ENCODE measurements at regions not wholly inside any gene's neighbourhood (a gene's known extent, or its start where the extent isn't known, plus 50 kb on each side); places are given as distances from the start of the nearest gene placed in this dataset.

- DNase-seq = no peak
These were observed 52.8 kb downstream of the SOX2 start for GRCh38 chr3:181764544-181764943.

- DNase-seq = no peak
These were observed 58.6 kb downstream of the SOX2 start for GRCh38 chr3:181770296-181770695.

GRCh38 chr3:181771120-181771519 is 59.4 kb downstream of the SOX2 start:
- no peak for DNase-seq

- DNase-seq = no peak
These were observed 60.4 kb downstream of the SOX2 start for GRCh38 chr3:181772166-181772565.

- DNase-seq = no peak
These were observed 62.2 kb downstream of the SOX2 start for GRCh38 chr3:181773921-181774320.

- DNase-seq = no peak
These were observed 70.7 kb downstream of the SOX2 start for GRCh38 chr3:181782306-181782954.

GRCh38 chr3:181790561-181790960 is 78.8 kb downstream of the SOX2 start:
- DNase-seq = no peak

- no peak for DNase-seq
These were observed 79.6 kb downstream of the SOX2 start for GRCh38 chr3:181791056-181791955.

GRCh38 chr3:181793006-181793405 is 81.3 kb downstream of the SOX2 start:
- DNase-seq = no peak

GRCh38 chr3:181794011-181794790 is 82.5 kb downstream of the SOX2 start:
- DNase-seq = no peak

- DNase-seq = no peak
These were observed 84.9 kb downstream of the SOX2 start for GRCh38 chr3:181796641-181797040.

GRCh38 chr3:181797431-181797830 is 85.7 kb downstream of the SOX2 start:
- no peak for DNase-seq

GRCh38 chr3:181805703-181806102 is 94.0 kb downstream of the SOX2 start:
- DNase-seq = no peak

GRCh38 chr3:181808053-181808452 is 96.3 kb downstream of the SOX2 start:
- no peak for DNase-seq

GRCh38 chr3:181823716-181824115 is 112.0 kb downstream of the SOX2 start:
- DNase-seq = no peak

GRCh38 chr3:181824961-181825360 is 113.2 kb downstream of the SOX2 start:
- DNase-seq = no peak

GRCh38 chr3:181839039-181839915 is 127.6 kb downstream of the SOX2 start:
- DNase-seq = no peak

GRCh38 chr3:181839916-181840297 is 128.2 kb downstream of the SOX2 start:
- no peak for DNase-seq

- no peak for DNase-seq
These were observed 132.5 kb downstream of the SOX2 start for GRCh38 chr3:181844211-181844610.

- no peak for DNase-seq
These were observed 135.6 kb downstream of the SOX2 start for GRCh38 chr3:181847276-181847675.

- DNase-seq = no peak
These were observed 139.3 kb downstream of the SOX2 start for GRCh38 chr3:181851063-181851462.

- no peak for DNase-seq
These were observed 144.1 kb downstream of the SOX2 start for GRCh38 chr3:181855825-181856224.

- DNase-seq = no peak
These were observed 147.8 kb downstream of the SOX2 start for GRCh38 chr3:181859518-181859917.

Data from NCI-H524 (cell line).